ENCODE measurements at regions not wholly inside any gene's neighbourhood (a gene's known extent, or its start where the extent isn't known, plus 50 kb on each side); places are given as distances from the start of the nearest gene placed in this dataset.

GRCh38 chr5:61724102-61724501 is 392.0 kb downstream of the ZSWIM6 start:
- no peaks in the 10 kb centered on the region for H3K4me1 ChIP-seq
- no peak for DNase-seq
- no peaks in the 10 kb centered on the region for H3K27me3 ChIP-seq
- no peak overlapping the region for H3K4me3 ChIP-seq
- H3K36me3 ChIP-seq, result no peaks in the 10 kb centered on the region
- no peaks in the 10 kb centered on the region for H3K9me3 ChIP-seq (replicated peaks)
- no peak overlapping the region for H3K27ac ChIP-seq

- Histone ChIP-seq H3K27ac (no peak overlapping the region), H3K4me1 (no peaks in the 10 kb centered on the region), H3K9me3 (replicated peaks) (no peaks in the 10 kb centered on the region), H3K27me3 (no peaks in the 10 kb centered on the region), H3K4me3 (no peak overlapping the region), H3K36me3 (no peaks in the 10 kb centered on the region)
- DNase-seq, result no peak
These were observed 396.2 kb downstream of the ZSWIM6 start for GRCh38 chr5:61728287-61728686.

GRCh38 chr5:61730866-61731265 is 398.8 kb downstream of the ZSWIM6 start:
- H3K27ac ChIP-seq, result no peak overlapping the region
- no peaks in the 10 kb centered on the region for H3K4me1 ChIP-seq
- no peaks in the 10 kb centered on the region for H3K9me3 ChIP-seq (replicated peaks)
- no peak overlapping the region for H3K4me3 ChIP-seq
- no peak for DNase-seq
- no peaks in the 10 kb centered on the region for H3K36me3 ChIP-seq
- no peaks in the 10 kb centered on the region for H3K27me3 ChIP-seq

GRCh38 chr5:61731267-61731945 is 399.3 kb downstream of the ZSWIM6 start:
- DNase-seq, result no peak
- Histone ChIP-seq H3K4me3 (no peak overlapping the region), H3K27ac (no peak overlapping the region), H3K36me3 (no peaks in the 10 kb centered on the region), H3K27me3 (no peaks in the 10 kb centered on the region), H3K9me3 (replicated peaks) (no peaks in the 10 kb centered on the region), H3K4me1 (no peaks in the 10 kb centered on the region)

- Histone ChIP-seq H3K4me1 (no peaks in the 10 kb centered on the region), H3K9me3 (replicated peaks) (no peaks in the 10 kb centered on the region), H3K36me3 (no peaks in the 10 kb centered on the region), H3K27me3 (no peaks in the 10 kb centered on the region), H3K4me3 (no peak overlapping the region), H3K27ac (no peak overlapping the region)
- no peak for DNase-seq
These were observed 399.9 kb downstream of the ZSWIM6 start for GRCh38 chr5:61731946-61732314.

- no peaks in the 10 kb centered on the region for H3K9me3 ChIP-seq (replicated peaks)
- H3K36me3 ChIP-seq, result no peaks in the 10 kb centered on the region
- H3K4me3 ChIP-seq, result no peak overlapping the region
- no peaks in the 10 kb centered on the region for H3K4me1 ChIP-seq
- DNase-seq, result no peak
- H3K27me3 ChIP-seq, result no peaks in the 10 kb centered on the region
- no peak overlapping the region for H3K27ac ChIP-seq
These were observed 400.3 kb downstream of the ZSWIM6 start for GRCh38 chr5:61732369-61732768.

- no peaks in the 10 kb centered on the region for H3K4me1 ChIP-seq
- peak; percentile 6 to 33 for DNase-seq
- no peak overlapping the region for H3K4me3 ChIP-seq
- H3K27ac ChIP-seq, result no peak overlapping the region
- H3K36me3 ChIP-seq, result no peaks in the 10 kb centered on the region
- H3K9me3 ChIP-seq (replicated peaks), result no peaks in the 10 kb centered on the region
- no peaks in the 10 kb centered on the region for H3K27me3 ChIP-seq
These were observed 400.7 kb downstream of the ZSWIM6 start for GRCh38 chr5:61732796-61733195.

GRCh38 chr5:61734001-61734400 is 401.9 kb downstream of the ZSWIM6 start:
- no peak for DNase-seq
- H3K27ac ChIP-seq, result no peak overlapping the region
- H3K27me3 ChIP-seq, result no peaks in the 10 kb centered on the region
- no peaks in the 10 kb centered on the region for H3K9me3 ChIP-seq (replicated peaks)
- no peak overlapping the region for H3K4me3 ChIP-seq
- no peaks in the 10 kb centered on the region for H3K36me3 ChIP-seq
- H3K4me1 ChIP-seq, result no peaks in the 10 kb centered on the region

GRCh38 chr5:61734966-61735365 is 402.9 kb downstream of the ZSWIM6 start:
- Histone ChIP-seq H3K36me3 (no peaks in the 10 kb centered on the region), H3K4me3 (no peak overlapping the region), H3K27me3 (no peaks in the 10 kb centered on the region; the same call in 1 of the 2 replicates), H3K4me1 (no peaks in the 10 kb centered on the region), H3K9me3 (replicated peaks) (no peaks in the 10 kb centered on the region), H3K27ac (no peak overlapping the region)
- no peak for DNase-seq

- no peak overlapping the region for H3K4me3 ChIP-seq
These were observed 403.5 kb downstream of the ZSWIM6 start for GRCh38 chr5:61735531-61735930.

GRCh38 chr5:61735995-61736394 is 403.9 kb downstream of the ZSWIM6 start:
- H3K4me1 ChIP-seq, result no peaks in the 10 kb centered on the region
- no peak overlapping the region for H3K27ac ChIP-seq
- no peak overlapping the region for H3K4me3 ChIP-seq
- DNase-seq, result no peak
- no peaks in the 10 kb centered on the region for H3K9me3 ChIP-seq (replicated peaks)
- H3K27me3 ChIP-seq, result no peaks in the 10 kb centered on the region; the same call in 1 of the 2 replicates
- H3K36me3 ChIP-seq, result no peaks in the 10 kb centered on the region

More at GRCh38 chr5:61735531-61735930, 403.5 kb downstream of the ZSWIM6 start:
- no peaks in the 10 kb centered on the region for H3K4me1 ChIP-seq
- H3K9me3 ChIP-seq (replicated peaks), result no peaks in the 10 kb centered on the region
- H3K36me3 ChIP-seq, result no peaks in the 10 kb centered on the region
- no peaks in the 10 kb centered on the region; the same call in 1 of the 2 replicates for H3K27me3 ChIP-seq
- no peak overlapping the region for H3K27ac ChIP-seq
- DNase-seq, result no peak

GRCh38 chr5:61737301-61737963 is 405.4 kb downstream of the ZSWIM6 start:
- DNase-seq, result no peak
- Histone ChIP-seq H3K4me3 (no peak overlapping the region), H3K4me1 (no peaks in the 10 kb centered on the region)

GRCh38 chr5:61737964-61738340 is 405.9 kb downstream of the ZSWIM6 start:
- Histone ChIP-seq H3K9me3 (replicated peaks) (no peaks in the 10 kb centered on the region), H3K27me3 (no peaks in the 10 kb centered on the region; the same call in 1 of the 2 replicates), H3K27ac (no peak overlapping the region), H3K4me1 (no peaks in the 10 kb centered on the region), H3K36me3 (no peaks in the 10 kb centered on the region), H3K4me3 (no peak overlapping the region)
- DNase-seq, result no peak

More at GRCh38 chr5:61737301-61737963, 405.4 kb downstream of the ZSWIM6 start:
- Histone ChIP-seq H3K27ac (no peak overlapping the region), H3K36me3 (no peaks in the 10 kb centered on the region), H3K27me3 (no peaks in the 10 kb centered on the region; the same call in 1 of the 2 replicates), H3K9me3 (replicated peaks) (no peaks in the 10 kb centered on the region)

- H3K4me3 ChIP-seq, result no peak overlapping the region
- no peaks in the 10 kb centered on the region; the same call in 1 of the 2 replicates for H3K27me3 ChIP-seq
- H3K36me3 ChIP-seq, result no peaks in the 10 kb centered on the region
- H3K27ac ChIP-seq, result no peak overlapping the region
- no peaks in the 10 kb centered on the region for H3K9me3 ChIP-seq (replicated peaks)
- no peaks in the 10 kb centered on the region for H3K4me1 ChIP-seq
- no peak for DNase-seq
These were observed 406.4 kb downstream of the ZSWIM6 start for GRCh38 chr5:61738446-61738845.

- no peaks in the 10 kb centered on the region for H3K27me3 ChIP-seq
- no peaks in the 10 kb centered on the region for H3K9me3 ChIP-seq (replicated peaks)
- no peak for DNase-seq
- H3K36me3 ChIP-seq, result no peaks in the 10 kb centered on the region
- H3K4me1 ChIP-seq, result no peaks in the 10 kb centered on the region
- no peak overlapping the region for H3K27ac ChIP-seq
- H3K4me3 ChIP-seq, result no peak overlapping the region
These were observed 412.9 kb downstream of the ZSWIM6 start for GRCh38 chr5:61744690-61745619.
